Astrocyte of the hippocampus (primary cell): ENCODE measurements at regions not wholly inside any gene's neighbourhood (a gene's known extent, or its start where the extent isn't known, plus 50 kb on each side); places are given as distances from the start of the nearest gene placed in this dataset.

Experiments
- DNase-seq: peaks from one replicate; pipeline ENCODE4 v3.0.0; 2011; ENCODE audit warnings: low read depth, low spot score

DNA sequence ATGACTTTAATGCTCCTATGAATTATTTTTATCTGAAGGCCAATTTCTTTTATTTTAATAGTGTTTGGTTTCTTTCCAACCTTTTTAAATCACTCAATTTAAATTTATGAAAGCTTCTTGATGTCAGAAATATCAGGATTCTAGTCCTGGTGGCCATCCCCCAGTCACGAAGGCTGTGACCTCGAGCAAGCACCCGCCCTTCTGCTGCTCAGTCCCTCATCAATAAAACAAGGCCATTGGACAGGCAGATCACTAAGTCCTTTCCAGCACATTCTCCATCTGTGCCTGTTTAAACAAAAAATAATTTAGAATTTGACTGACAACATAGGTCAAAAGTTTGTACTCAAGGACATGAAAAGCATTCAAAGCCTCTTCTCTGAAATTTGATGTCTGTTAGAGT lies 483.6 kb upstream of the VRK2 start:
- DNase-seq = no peak

DNA sequence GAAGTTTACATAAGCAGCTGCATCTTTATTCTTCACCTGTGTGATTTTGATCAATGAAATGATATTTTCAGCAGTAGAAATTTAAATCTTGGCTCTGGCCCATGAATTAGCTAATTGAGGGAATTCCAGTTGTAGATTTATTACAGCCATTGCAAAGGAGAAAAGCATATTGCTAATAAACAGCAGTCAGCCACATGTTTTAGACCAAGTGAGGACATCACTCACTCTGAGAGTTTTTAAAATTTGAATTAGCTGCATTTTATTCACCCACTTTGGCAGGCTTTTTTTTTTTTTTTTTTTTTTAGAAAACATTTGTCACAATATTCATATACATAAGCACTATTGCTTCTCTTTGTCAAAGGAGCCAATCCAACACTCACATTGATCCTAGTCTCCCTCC lies 479.4 kb upstream of the VRK2 start:
- DNase-seq = no peak

DNA sequence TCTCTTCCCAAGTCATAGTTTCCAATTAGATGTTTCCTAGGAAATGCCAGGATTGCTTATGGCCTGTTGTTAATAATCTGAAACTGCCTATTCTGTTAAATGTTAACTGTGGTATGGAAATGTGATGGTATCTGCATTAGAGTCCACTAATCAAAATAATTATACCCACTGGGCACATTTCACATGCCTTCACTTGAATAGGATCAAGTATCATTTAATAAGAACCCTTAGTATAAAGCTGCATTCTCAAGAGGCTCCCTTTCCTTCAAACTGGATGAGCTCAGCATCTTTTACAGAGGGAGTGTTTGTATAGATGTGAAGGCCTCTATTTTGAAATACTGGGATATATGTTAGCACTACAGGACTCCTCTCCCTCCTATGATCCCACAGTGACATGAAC lies 477.2 kb upstream of the VRK2 start:
- no peak for DNase-seq

DNA sequence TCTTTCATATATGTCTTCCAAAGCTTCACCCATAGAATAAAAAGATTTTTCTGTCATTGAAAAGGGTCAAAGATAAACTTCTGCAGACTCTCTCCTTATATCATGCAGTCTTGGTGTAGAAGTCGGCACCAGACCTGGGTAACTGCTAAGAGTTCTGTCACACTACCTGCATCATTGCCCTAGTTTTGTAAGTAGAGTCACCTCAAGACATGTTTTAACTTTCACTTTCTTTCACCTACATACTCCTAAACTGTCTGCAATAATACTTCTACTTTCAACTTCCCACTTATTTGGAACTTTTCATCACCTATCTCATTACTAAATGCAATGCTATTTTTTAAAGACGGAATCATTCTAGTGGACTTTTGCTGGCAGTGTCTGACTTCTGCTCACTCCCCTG lies 475.6 kb upstream of the VRK2 start:
- no peak for DNase-seq

DNA sequence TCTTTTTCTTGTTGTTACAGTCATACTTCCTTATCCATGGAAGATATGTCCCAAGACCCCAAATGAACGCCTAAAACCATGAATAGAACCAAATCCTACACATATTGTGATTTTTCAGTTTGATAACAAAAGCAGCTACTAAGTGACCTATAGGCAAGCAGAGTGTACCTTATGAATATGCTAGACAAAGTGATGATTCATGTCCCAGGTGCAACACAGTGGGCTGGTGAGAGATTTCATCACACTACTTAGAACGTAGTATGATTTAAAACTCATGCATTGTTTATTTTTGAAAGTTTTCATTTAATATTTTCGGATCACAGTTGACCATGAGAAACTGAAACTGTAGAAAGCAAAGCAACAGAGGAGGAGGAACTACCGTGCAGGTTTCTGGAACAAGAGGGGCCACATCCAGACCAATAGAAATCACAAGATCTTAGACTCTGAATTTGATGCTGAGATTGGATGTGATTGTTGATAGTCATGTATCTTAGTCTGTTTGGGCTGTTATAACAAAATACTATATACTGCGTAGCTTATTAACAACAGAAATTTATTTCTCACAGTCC lies 470.8 kb upstream of the VRK2 start:
- no peak for DNase-seq

DNA sequence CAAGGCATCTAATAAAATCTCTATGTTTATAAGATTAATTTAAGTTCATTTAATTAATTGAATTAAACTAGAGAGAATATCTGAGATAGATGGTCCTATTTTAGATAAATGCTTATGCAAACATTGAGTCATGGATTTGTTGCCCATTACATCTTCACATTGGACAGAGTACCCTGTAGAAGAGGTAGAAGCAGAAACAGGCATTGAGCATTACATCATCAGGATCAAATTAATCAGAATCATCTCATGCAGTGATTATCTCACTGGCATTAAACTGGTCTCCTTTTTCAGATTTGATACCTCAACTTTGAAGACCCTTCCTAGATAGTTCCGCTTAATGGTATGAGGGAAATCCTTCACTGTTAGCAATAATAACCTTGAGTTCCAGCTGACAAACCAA lies 469.6 kb upstream of the VRK2 start:
- DNase-seq = no peak

DNA sequence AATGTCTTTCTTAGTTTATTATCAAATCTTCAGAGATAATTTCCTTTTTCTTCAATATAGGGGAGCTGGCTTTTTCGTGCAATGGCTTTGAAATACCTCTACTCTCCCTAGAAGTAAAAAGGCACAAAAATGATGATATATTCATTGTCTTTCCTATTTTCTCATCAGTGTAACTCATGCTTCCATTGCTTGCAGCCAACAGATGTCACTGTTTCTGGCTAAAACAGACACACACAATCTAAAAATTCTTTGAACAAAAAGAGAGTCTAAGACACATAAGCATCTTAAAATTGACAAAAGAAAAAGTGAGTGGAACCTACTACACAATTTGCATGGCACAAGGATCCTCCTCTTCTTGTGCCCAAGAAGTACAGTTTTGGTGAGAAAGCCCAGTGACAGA lies 448.7 kb upstream of the VRK2 start:
- no peak for DNase-seq

DNA sequence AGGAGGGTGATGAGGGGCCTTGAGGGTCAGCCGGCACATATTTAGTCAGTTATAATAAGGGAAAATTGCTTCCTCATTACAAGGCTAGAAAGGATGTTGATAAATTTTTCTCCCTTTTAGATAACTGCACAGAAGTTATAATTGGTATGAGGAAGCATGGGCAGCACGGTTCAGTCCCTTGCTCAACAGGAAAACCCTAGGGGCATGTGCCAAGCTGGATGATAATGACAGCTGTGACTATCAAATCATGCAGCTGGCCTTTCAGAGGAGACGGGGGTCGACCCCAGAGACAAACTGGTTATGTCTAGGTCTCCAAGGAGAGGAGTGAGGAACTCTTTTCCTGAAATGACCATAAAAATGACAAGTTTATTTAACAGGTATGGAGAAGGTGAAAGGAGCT lies 448.1 kb upstream of the VRK2 start:
- no peak for DNase-seq

DNA sequence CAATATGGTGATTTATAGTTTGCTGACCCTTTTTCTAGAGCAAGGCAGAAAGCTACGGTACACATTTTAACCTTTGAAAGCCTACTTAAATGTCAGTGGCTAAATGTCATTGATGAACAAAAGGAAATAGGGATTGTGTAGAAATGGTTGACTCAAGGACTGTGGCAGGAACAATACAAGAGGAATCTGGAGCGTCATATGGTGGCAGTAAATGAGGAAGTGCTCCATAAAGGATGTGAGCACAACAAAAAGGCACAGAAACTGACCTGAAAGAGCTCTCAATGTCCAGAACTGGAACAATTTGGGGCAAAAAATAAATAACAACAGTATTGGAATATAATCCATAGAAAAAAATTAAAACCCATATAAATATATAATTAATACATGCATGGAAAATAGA lies 443.9 kb upstream of the VRK2 start:
- DNase-seq = no peak

DNA sequence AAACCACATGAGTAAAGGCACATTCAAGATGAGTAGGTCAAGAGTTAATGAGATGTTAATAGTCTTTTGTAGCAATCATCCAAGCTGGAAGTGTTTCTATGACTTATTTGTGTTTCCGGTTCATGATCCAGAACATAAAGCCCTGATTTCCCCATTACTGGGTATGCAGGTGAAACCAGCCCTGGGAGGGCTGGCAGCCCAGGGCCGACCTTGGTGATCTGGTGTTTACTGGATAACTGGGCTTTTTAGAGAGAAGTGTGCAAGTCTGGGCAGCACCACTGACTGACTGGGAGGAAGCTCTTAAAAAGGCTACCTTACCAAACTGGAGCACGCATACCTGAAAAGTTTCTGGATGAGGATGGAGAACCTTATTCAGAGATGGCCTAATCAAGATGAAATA lies 431.6 kb upstream of the VRK2 start:
- DNase-seq = no peak

DNA sequence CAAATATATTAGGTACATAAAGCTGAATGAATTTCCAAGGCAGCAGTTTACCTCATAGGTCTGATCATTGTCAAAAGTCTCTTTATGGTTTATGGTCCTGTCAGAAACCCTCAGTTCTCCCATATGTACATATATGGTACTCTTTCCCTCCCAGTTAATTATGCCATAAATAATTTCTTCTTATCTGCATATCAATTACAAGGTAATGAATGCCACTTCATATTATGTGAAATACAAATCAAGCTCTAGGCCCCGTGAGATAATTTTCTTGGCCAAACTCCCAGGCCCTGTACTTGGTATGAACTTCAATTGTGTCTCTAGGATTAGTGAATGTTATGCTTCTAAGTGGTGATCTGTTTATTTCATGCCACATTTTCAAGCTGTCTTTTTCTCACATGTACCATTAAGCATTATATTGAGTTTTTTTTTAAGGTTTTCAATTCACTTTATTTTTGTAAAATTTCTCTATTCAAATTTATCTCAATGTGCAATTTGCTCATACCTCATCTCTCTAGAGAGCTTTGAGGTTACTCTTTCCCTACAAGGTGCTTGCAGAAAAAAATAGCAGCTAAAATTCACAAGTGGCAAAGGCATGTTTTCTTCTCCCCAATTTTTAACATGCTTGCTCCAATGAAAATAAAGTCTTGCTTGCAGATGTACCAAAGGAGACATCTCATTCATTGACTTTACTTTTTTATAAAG lies 430.6 kb upstream of the VRK2 start:
- peak; percentile 1 for DNase-seq

DNA sequence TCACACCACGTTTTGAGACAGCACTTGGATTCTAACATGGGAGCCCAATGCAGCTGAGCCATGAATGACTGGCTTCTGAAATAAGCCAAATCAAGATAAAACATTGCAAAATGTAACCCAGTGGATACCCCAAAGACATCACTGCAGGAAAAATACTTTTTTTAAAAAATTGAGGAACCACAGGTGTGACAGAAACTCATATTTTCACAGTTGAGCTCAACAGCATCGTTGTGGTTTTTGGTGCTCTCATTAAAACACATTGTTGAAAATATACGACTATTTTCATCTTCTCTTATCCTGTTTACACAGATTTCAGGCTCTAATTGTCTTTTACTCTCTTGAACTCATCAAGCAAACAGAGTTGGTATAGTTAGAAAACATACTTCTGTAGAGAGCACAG lies 429.3 kb upstream of the VRK2 start:
- no peak for DNase-seq

DNA sequence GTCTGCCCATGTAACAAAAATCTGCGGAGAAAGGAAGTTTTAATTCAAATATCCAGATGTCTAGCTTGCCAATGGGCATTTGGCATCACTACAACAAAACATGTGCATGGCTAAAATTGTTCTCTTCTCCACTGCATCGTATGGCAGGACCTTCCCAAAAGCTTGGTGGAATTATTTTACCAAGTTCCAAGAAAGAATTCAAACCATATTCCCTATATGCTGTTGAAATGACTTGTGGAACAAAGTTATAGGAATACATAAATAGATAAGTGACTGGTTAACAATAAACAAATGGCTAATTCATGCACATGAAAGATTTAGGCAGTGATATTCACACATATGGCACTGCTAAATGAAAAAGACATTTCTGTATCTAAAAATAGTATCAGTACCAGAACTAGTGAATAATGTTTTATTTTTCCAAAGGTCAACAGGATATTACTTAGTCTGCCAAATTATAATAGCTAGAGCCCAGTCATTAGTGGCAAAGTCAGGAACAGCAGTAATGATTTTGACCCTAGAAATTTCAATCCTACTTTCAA lies 425.4 kb upstream of the VRK2 start:
- no peak for DNase-seq

DNA sequence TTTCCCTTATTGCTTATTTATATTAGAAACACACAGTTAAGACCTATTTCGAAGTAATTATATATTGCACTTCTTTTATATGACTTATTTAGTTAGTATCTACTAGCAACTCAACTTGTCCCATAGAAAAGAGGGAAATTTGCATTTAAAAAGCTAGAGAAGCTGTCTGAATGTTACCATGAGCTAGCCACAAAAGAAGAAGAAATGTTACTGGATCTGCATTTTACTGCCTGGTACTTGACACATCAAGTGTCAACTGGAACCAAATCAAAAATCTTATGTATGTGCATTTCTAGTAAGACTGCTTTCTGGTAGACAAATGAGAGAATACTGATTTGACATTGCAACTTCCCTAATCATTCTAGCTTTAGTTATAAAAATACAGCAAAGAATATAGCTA lies 424.6 kb upstream of the VRK2 start:
- peak; percentile 7 for DNase-seq

DNA sequence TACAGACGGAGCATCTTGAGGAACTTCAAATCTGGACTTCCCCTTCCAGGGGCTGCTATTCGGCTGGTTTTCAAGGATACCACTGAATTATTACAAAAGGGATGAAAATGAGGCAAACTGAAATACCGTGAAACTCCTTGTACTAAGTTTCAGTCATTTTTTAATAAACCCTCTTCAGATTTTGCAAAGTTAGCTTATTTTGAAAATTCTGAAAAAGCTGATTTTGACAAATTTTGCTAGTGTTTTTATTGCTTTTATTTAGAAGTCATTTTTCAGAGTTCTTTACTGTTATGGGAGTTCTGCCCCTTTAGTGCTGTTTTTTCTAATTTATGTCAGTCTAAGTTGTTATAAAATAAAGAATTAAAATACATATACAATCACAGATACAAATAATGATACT lies 390.4 kb upstream of the VRK2 start:
- no peak for DNase-seq

DNA sequence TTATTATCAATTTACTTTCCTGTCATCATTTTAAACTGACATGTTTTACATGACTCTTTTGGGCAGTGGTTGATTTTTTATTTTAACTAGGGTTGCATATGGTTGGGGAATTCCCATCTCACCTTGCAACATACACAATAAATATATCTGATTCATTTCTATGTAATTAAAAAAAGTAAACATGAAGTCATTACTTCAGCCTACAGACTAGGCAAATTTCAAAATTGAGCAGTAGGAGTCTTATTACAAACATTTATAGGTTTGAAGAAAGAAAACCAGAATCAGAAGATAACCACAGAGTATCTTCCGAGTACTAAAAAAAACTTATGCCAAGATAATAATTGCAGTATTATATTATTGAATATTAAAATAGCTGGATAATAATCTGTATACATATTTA lies 377.0 kb upstream of the VRK2 start:
- DNase-seq = no peak

DNA sequence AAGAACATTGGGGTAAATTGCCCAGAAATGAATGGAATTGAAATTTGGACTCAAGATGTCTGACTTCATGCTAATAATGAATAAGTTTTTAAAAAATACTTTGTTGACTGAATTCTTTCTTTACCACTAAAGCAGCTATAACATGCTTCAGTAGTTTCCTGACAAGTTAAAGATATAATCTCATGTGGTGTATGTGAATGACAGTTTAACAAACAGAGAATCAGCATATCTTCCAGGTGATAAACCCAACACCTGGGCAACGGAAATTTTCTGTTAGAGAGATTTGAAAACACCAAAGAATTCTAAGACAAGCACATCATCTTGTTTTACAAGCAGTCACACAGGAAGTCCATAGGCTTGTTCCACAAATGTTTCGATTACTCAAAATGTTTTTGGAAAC lies 372.6 kb upstream of the VRK2 start:
- no peak for DNase-seq

DNA sequence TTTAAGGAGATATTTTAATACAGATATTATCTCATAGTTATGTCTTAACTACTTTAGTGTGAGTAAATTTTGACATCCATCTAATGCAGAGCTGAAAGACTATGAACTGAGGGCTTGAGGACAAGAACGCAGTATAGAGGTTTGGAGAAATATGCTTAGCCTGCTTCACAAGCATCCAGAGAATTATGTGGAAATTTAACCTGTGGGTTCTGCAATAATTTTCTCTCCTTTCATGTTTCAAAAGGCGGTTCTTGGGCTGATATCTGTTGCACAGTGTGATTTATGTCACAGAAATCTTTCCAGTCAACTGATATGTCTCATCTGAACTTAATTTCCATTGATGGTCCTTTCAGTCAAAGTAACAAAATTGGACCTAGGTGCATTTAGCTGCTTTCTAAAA lies 371.9 kb upstream of the VRK2 start:
- no peak for DNase-seq

DNA sequence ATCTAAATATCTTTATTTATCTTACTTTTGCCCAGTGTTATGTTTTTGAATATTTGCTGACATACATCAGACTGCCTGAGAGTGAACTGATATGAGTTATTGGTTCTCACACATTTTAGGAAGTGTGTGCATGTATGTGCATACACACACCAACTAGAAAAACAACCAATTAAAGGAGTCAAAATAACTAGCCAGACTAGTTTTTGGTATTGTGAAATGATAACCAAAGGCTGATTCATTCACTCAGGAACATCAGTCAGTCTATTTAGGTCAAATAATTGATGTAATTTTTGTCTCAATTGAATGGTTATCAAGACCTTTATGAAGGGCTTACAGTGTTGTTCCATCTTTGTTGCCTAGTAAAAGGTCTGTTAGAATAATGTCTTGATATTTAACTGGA lies 369.3 kb upstream of the VRK2 start:
- DNase-seq = no peak

DNA sequence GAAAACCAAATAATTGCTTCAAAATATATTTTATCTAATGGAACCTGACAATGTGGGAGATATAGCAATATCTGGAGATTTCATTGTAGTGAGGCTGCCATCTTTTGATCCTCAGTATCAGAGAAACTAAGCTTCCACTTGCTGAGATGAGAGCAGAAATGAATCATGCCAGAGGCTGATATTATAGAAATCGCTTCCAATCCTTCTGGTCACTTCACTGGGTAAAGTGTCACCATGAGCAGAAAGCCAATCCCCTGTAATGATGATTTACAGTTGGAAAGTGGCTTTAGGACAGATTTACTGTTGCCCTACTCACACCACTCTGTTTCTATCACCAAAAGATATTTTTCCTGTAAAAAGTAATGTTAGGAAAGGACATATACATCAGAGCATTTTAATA lies 365.0 kb upstream of the VRK2 start:
- DNase-seq = no peak

DNA sequence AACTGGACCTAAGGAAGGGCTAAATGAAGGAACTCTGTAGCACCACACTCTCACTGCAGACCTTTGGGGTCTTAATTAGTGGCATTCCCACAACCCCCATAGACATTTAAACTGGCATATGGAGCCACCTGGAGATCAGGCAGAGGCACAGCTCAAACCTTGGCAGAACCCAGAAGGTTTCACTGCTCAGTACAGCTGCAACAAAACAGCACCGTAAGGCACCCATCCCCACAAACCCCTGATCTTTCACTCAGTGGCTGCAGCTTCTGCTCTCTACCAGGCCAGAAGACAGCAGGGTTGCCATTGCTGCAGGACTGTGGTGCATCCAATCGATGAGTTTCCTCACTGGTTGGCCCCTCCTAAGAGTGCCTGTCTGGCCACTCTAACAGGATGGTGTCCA lies 361.6 kb upstream of the VRK2 start:
- DNase-seq = no peak

DNA sequence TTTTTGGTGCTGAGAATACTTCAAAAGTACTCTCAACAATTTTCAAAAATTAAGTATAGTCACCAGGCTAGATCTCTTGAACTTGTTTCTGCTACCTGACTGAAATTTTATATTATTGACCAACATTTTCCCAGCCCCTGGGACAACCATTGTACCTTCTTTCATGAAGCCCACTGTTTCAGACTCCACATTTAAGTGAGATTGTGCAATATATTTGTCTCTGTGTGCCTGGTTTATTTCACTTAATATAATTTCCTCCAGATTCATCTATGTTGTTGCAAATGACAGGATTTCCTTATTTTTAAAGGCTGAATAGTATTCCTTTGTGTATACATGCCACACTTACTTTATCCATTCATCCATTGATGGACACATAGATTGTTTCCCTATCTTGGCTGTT lies 354.2 kb upstream of the VRK2 start:
- no peak for DNase-seq

DNA sequence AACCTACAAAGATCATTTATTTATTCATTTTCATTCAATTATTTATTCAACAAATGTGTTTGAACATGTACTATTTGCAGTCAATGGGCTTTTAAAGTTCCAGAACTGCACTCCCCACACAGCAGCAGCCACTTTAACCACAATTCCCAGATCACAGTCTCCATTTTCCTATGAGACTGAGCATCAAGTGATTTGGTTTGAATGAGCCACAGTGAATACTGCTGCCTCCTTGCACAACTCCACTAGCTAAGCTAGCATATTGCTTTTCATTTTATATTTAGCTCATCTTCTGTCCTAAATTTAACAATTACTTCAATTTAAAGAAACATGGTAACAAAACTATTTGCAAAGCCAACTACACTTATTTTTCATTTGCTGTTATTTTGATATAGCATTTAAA lies 353.4 kb upstream of the VRK2 start:
- no peak for DNase-seq

DNA sequence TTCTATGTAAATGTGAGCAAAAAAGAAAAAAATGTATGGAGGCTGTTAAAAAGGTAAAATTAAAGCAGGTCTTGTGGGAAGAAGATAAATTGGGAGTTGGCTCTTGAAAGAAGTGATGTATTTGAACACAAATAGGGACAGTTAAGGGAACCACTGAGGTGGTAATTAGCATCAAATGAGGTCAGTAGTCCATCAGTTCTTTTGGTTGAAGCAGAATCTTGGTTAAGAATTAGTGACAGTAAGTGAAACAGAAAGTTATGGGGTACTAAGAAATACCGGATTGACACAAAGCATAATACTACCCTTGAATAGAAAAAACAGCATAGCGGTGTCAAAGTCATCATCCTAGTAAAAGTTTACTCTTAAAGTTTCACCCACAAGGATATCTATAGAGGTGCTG lies 352.6 kb upstream of the VRK2 start:
- DNase-seq = no peak
